ENCODE measurements at regions not wholly inside any gene's neighbourhood (a gene's known extent, or its start where the extent isn't known, plus 50 kb on each side); places are given as distances from the start of the nearest gene placed in this dataset.

- no peak overlapping the region for H3K4me3 ChIP-seq (ENCODE audit: low read length)
- H3K36me3 ChIP-seq (ENCODE audit: control insufficient read depth, insufficient read depth, low read length) = no peaks in the 10 kb centered on the region
- DNase-seq (ENCODE audit: low read depth, low spot score) = no peak
- no peak overlapping the region for H3K27ac ChIP-seq (ENCODE audit: low read length)
- H3K9me3 ChIP-seq (ENCODE audit: control insufficient read depth, insufficient read depth, low read length) = no peaks in the 10 kb centered on the region
- no peaks in the 10 kb centered on the region for H3K27me3 ChIP-seq (ENCODE audit: control insufficient read depth, insufficient read depth, low read length)
- no CpG with 5 or more reads among the region's 7 CpGs for WGBS (ENCODE audit: insufficient coverage, insufficient read length)
- peaks cover 2% of the 10 kb centered on the region; the same call in 1 of the 2 replicates for H3K4me1 ChIP-seq (ENCODE audit: control insufficient read depth, insufficient read depth, low read length)
These were observed 538.0 kb downstream of the EBF1 start for GRCh38 chr5:158561562-158562190.

DNA sequence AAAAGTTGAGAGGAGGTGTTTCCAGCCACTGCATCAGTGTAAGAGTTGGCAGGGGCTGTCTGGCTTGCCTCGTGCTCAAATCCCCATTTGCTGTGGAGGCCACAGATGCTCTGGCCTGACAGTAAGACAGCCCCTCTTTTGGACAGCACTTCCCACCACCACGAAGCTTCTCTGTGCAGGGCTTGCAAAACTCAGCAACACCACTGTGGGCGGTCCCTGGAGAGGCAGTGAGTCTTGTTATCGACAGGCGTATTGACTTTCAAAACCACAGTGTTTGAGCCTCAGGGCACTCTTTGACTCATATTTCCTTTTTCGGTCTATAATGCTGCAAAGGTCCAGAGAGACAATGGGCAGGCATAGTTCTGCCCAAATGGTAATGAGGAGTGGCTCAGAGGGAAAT, 539.5 kb downstream of the EBF1 start:
- no peak overlapping the region for H3K4me3 ChIP-seq (ENCODE audit: low read length)
- H3K9me3 ChIP-seq (ENCODE audit: control insufficient read depth, insufficient read depth, low read length) = no peaks in the 10 kb centered on the region
- no peak for DNase-seq (ENCODE audit: low read depth, low spot score)
- H3K27me3 ChIP-seq (ENCODE audit: control insufficient read depth, insufficient read depth, low read length) = no peaks in the 10 kb centered on the region
- WGBS (ENCODE audit: insufficient coverage, insufficient read length) = no CpG with 5 or more reads among the region's 6 CpGs
- H3K4me1 ChIP-seq (ENCODE audit: control insufficient read depth, insufficient read depth, low read length) = peaks cover 2% of the 10 kb centered on the region; the same call in 1 of the 2 replicates
- no peaks in the 10 kb centered on the region for H3K36me3 ChIP-seq (ENCODE audit: control insufficient read depth, insufficient read depth, low read length)
- no peak overlapping the region for H3K27ac ChIP-seq (ENCODE audit: low read length)

GRCh38 chr5:158559643-158560042, 540.1 kb downstream of the EBF1 start:
- no peak overlapping the region for H3K27ac ChIP-seq (ENCODE audit: low read length)
- no peaks in the 10 kb centered on the region for H3K36me3 ChIP-seq (ENCODE audit: control insufficient read depth, insufficient read depth, low read length)
- no peaks in the 10 kb centered on the region for H3K9me3 ChIP-seq (ENCODE audit: control insufficient read depth, insufficient read depth, low read length)
- H3K27me3 ChIP-seq (ENCODE audit: control insufficient read depth, insufficient read depth, low read length) = no peaks in the 10 kb centered on the region
- no peak overlapping the region for H3K4me3 ChIP-seq (ENCODE audit: low read length)
- H3K4me1 ChIP-seq (ENCODE audit: control insufficient read depth, insufficient read depth, low read length) = peaks cover 2% of the 10 kb centered on the region; the same call in 1 of the 2 replicates
- 100% methylated on average over 1 of the region's 7 CpGs for WGBS (ENCODE audit: insufficient coverage, insufficient read length)
- no peak for DNase-seq (ENCODE audit: low read depth, low spot score)

- no CpG with 5 or more reads among the region's 4 CpGs for WGBS (ENCODE audit: insufficient coverage, insufficient read length)
- Histone ChIP-seq H3K4me3 (ENCODE audit: low read length) (no peak overlapping the region), H3K36me3 (ENCODE audit: control insufficient read depth, insufficient read depth, low read length) (no peaks in the 10 kb centered on the region), H3K9me3 (ENCODE audit: control insufficient read depth, insufficient read depth, low read length) (no peaks in the 10 kb centered on the region), H3K27me3 (ENCODE audit: control insufficient read depth, insufficient read depth, low read length) (no peaks in the 10 kb centered on the region), H3K27ac (ENCODE audit: low read length) (no peak overlapping the region), H3K4me1 (ENCODE audit: control insufficient read depth, insufficient read depth, low read length) (peaks cover 2% of the 10 kb centered on the region; the same call in 1 of the 2 replicates)
- DNase-seq (ENCODE audit: low read depth, low spot score) = no peak
These were observed 540.6 kb downstream of the EBF1 start for GRCh38 chr5:158559066-158559465.

- Histone ChIP-seq H3K27ac (ENCODE audit: low read length) (no peak overlapping the region), H3K4me3 (ENCODE audit: low read length) (no peak overlapping the region), H3K4me1 (ENCODE audit: control insufficient read depth, insufficient read depth, low read length) (no peaks in the 10 kb centered on the region; the same call in 1 of the 2 replicates), H3K36me3 (ENCODE audit: control insufficient read depth, insufficient read depth, low read length) (no peaks in the 10 kb centered on the region), H3K27me3 (ENCODE audit: control insufficient read depth, insufficient read depth, low read length) (no peaks in the 10 kb centered on the region), H3K9me3 (ENCODE audit: control insufficient read depth, insufficient read depth, low read length) (no peaks in the 10 kb centered on the region)
- WGBS (ENCODE audit: insufficient coverage, insufficient read length) = no CpG with 5 or more reads among the region's 5 CpGs
- no peak for DNase-seq (ENCODE audit: low read depth, low spot score)
These were observed 545.8 kb downstream of the EBF1 start for GRCh38 chr5:158553962-158554336.

- Histone ChIP-seq H3K4me3 (ENCODE audit: low read length) (no peak overlapping the region), H3K4me1 (ENCODE audit: control insufficient read depth, insufficient read depth, low read length) (no peaks in the 10 kb centered on the region; the same call in 1 of the 2 replicates), H3K27ac (ENCODE audit: low read length) (no peak overlapping the region), H3K9me3 (ENCODE audit: control insufficient read depth, insufficient read depth, low read length) (no peaks in the 10 kb centered on the region), H3K27me3 (ENCODE audit: control insufficient read depth, insufficient read depth, low read length) (no peaks in the 10 kb centered on the region), H3K36me3 (ENCODE audit: control insufficient read depth, insufficient read depth, low read length) (no peaks in the 10 kb centered on the region)
- WGBS (ENCODE audit: insufficient coverage, insufficient read length) = no CpG with 5 or more reads among the region's 8 CpGs
- no peak for DNase-seq (ENCODE audit: low read depth, low spot score)
These were observed 546.3 kb downstream of the EBF1 start for GRCh38 chr5:158553195-158553961.

- DNase-seq (ENCODE audit: low read depth, low spot score) = no peak
- Histone ChIP-seq H3K27ac (ENCODE audit: low read length) (no peak overlapping the region), H3K4me3 (ENCODE audit: low read length) (no peak overlapping the region), H3K27me3 (ENCODE audit: control insufficient read depth, insufficient read depth, low read length) (no peaks in the 10 kb centered on the region), H3K9me3 (ENCODE audit: control insufficient read depth, insufficient read depth, low read length) (no peaks in the 10 kb centered on the region), H3K36me3 (ENCODE audit: control insufficient read depth, insufficient read depth, low read length) (no peaks in the 10 kb centered on the region), H3K4me1 (ENCODE audit: control insufficient read depth, insufficient read depth, low read length) (no peaks in the 10 kb centered on the region; the same call in 1 of the 2 replicates)
- no CpG with 5 or more reads among the region's 4 CpGs for WGBS (ENCODE audit: insufficient coverage, insufficient read length)
These were observed 547.5 kb downstream of the EBF1 start for GRCh38 chr5:158552241-158552640.

GRCh38 chr5:158549311-158549710, 550.4 kb downstream of the EBF1 start:
- WGBS (ENCODE audit: insufficient coverage, insufficient read length) = no CpG with 5 or more reads among the region's 4 CpGs
- Histone ChIP-seq H3K27me3 (ENCODE audit: control insufficient read depth, insufficient read depth, low read length) (no peaks in the 10 kb centered on the region), H3K9me3 (ENCODE audit: control insufficient read depth, insufficient read depth, low read length) (no peaks in the 10 kb centered on the region), H3K4me3 (ENCODE audit: low read length) (no peak overlapping the region), H3K27ac (ENCODE audit: low read length) (no peak overlapping the region), H3K36me3 (ENCODE audit: control insufficient read depth, insufficient read depth, low read length) (no peaks in the 10 kb centered on the region), H3K4me1 (ENCODE audit: control insufficient read depth, insufficient read depth, low read length) (no peaks in the 10 kb centered on the region; the same call in 1 of the 2 replicates)
- DNase-seq (ENCODE audit: low read depth, low spot score) = no peak

GRCh38 chr5:158546748-158547147, 553.0 kb downstream of the EBF1 start:
- no peak overlapping the region for H3K4me3 ChIP-seq (ENCODE audit: low read length)
- H3K4me1 ChIP-seq (ENCODE audit: control insufficient read depth, insufficient read depth, low read length) = no peaks in the 10 kb centered on the region
- no peaks in the 10 kb centered on the region for H3K36me3 ChIP-seq (ENCODE audit: control insufficient read depth, insufficient read depth, low read length)
- no peak for DNase-seq (ENCODE audit: low read depth, low spot score)
- H3K27ac ChIP-seq (ENCODE audit: low read length) = no peak overlapping the region
- no CpG with 5 or more reads among the region's 9 CpGs for WGBS (ENCODE audit: insufficient coverage, insufficient read length)
- no peaks in the 10 kb centered on the region for H3K9me3 ChIP-seq (ENCODE audit: control insufficient read depth, insufficient read depth, low read length)
- H3K27me3 ChIP-seq (ENCODE audit: control insufficient read depth, insufficient read depth, low read length) = no peaks in the 10 kb centered on the region

DNA sequence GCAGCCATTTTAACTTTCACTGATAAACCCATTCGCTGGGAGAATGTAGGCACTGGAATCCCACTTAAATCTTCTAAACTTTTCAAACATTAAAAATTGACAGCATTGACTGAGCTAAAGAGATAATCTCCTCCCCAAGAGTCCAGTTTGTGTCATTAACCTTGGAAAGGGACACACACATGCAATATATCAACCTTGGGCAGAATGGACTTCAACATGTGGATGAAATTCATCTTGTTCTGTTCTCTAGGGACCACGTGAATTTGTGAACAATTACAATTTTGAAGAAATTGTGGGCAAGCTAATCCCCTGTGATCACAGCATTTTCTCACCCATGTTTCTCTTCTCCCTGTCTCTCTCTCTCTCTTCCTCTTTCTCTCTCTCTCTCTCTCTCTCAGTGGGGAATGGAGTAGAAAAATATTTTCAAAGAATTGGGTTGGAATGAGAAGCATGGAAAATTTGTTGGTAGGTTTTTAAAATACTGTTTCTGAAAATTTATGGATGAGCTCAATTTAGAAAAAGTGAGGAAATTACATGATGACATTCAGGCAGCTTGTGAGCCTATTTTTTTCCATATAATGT, 553.7 kb downstream of the EBF1 start:
- Histone ChIP-seq H3K27ac (ENCODE audit: low read length) (no peak overlapping the region), H3K4me3 (ENCODE audit: low read length) (no peak overlapping the region), H3K36me3 (ENCODE audit: control insufficient read depth, insufficient read depth, low read length) (no peaks in the 10 kb centered on the region), H3K9me3 (ENCODE audit: control insufficient read depth, insufficient read depth, low read length) (no peaks in the 10 kb centered on the region), H3K27me3 (ENCODE audit: control insufficient read depth, insufficient read depth, low read length) (no peaks in the 10 kb centered on the region), H3K4me1 (ENCODE audit: control insufficient read depth, insufficient read depth, low read length) (no peaks in the 10 kb centered on the region)
- no CpG with 5 or more reads among the region's 2 CpGs for WGBS (ENCODE audit: insufficient coverage, insufficient read length)
- no peak for DNase-seq (ENCODE audit: low read depth, low spot score)

Measured in iPS DF 6.9 (cell line).